ENCODE measurements at regions not wholly inside any gene's neighbourhood (a gene's known extent, or its start where the extent isn't known, plus 50 kb on each side); places are given as distances from the start of the nearest gene placed in this dataset.

GRCh38 chr12:74227846-74228545 lies 309.6 kb upstream of the ATXN7L3B start:
- H3K79me2 ChIP-seq (ENCODE audit: control insufficient read depth in 1 of 2, insufficient read depth in 2 of 2, low read length in 2 of 2): no peaks in the 10 kb centered on the region
- H2BK15ac ChIP-seq (ENCODE audit: low read length): no peak overlapping the region
- H3K4ac ChIP-seq (replicated peaks; ENCODE audit: insufficient read length, low read depth, low read length): no peak overlapping the region
- no peaks in the 10 kb centered on the region for H3K36me3 ChIP-seq (ENCODE audit: control insufficient read depth in 2 of 4, insufficient read depth in 4 of 4, low read length in 3 of 4)
- H4K91ac ChIP-seq (replicated peaks; ENCODE audit: insufficient read length, low read length): no peak overlapping the region
- no peak overlapping the region for H3K9ac ChIP-seq (replicated peaks in 1 of 4; ENCODE audit: extremely low read depth in 1 of 4, low read depth in 3 of 4, low read length in 3 of 4)
- no peaks in the 10 kb centered on the region for H3K79me1 ChIP-seq (ENCODE audit: low read depth, low read length)
- no peak overlapping the region for H2BK20ac ChIP-seq (ENCODE audit: low read length)
- H3K4me3 ChIP-seq (ENCODE audit: extremely low read depth in 1 of 4, insufficient read depth in 2 of 4, low read depth in 3 of 4, low read length in 4 of 4): no peak overlapping the region
- H3K23ac ChIP-seq (ENCODE audit: insufficient read length): no peak overlapping the region
- no peak overlapping the region for H2AK5ac ChIP-seq (ENCODE audit: low read depth, low read length)
- no peaks in the 10 kb centered on the region for H3K27me3 ChIP-seq (replicated peaks in 1 of 4; ENCODE audit: control insufficient read depth in 3 of 4, extremely low read depth in 1 of 4, insufficient read depth in 3 of 4, low read length in 3 of 4)
- no peak overlapping the region for H4K8ac ChIP-seq (ENCODE audit: extremely low read depth, insufficient read depth, low read length)
- H2AFZ ChIP-seq (ENCODE audit: low read length): no peak overlapping the region
- WGBS, 2 experiments (ENCODE audit: extremely low coverage in 1 of 2, insufficient coverage in 1 of 2, insufficient read length in 1 of 2, insufficient replicate concordance in 2 of 2, low coverage in 1 of 2, low lambda C conversion rate in 2 of 2, missing lambda C conversion rate in 1 of 2): 92% methylated on average over 3 of the region's 3 CpGs; no CpG with 5 or more reads in 1 of the 2 experiments
- no peaks in the 10 kb centered on the region for H3K9me3 ChIP-seq (ENCODE audit: insufficient read depth in 2 of 2, low read depth in 1 of 2, low read length in 1 of 2)
- H3K4me2 ChIP-seq (ENCODE audit: insufficient read depth in 1 of 2, low read depth in 2 of 2, low read length in 2 of 2): no peak overlapping the region
- TF ChIP-seq GABPA (IDR thresholded peaks at IDR 0.05; ENCODE audit: borderline replicate concordance, insufficient read depth, low read length) (no peak), HDAC2 (IDR thresholded peaks at IDR 0.05; ENCODE audit: borderline replicate concordance in 1 of 2, low read depth in 2 of 2, low read length in 2 of 2) (no peak), JUND (IDR thresholded peaks at IDR 0.05; ENCODE audit: low read length) (no peak), SIN3A (conservative IDR thresholded peaks at IDR 0.05 in 1 of 2, IDR thresholded peaks at IDR 0.05 in 1 of 2; ENCODE audit: low read depth in 1 of 2, low read length in 2 of 2) (no peak), NANOG (IDR thresholded peaks at IDR 0.05; ENCODE audit: insufficient read depth, low read depth, low read length, poor library complexity, severe bottlenecking) (no peak), YY1 (IDR thresholded peaks at IDR 0.05; ENCODE audit: low read depth, low read length) (no peak), CREB1 (IDR thresholded peaks at IDR 0.05) (no peak), ATF2 (IDR thresholded peaks at IDR 0.05; ENCODE audit: low read length) (no peak), CBX5 (IDR thresholded peaks at IDR 0.05; ENCODE audit: low read depth, low read length) (no peak), ATF3 (IDR thresholded peaks at IDR 0.05; ENCODE audit: insufficient read depth, low read depth, low read length) (no peak), HDAC6 (IDR thresholded peaks at IDR 0.05; ENCODE audit: low read depth, low read length) (no peak)
- no peaks in the 10 kb centered on the region for H3K23me2 ChIP-seq (ENCODE audit: low read depth, low read length)
- no peak overlapping the region for H2BK5ac ChIP-seq (ENCODE audit: low read depth, low read length)
- DNase-seq (ENCODE audit: low read depth in 1 of 2, low spot score in 2 of 2): no peak
- ChIA-PET CTCF (ENCODE audit: partially characterized antibody) (no interaction called here), POLR2A (ENCODE audit: partially characterized antibody) (no interaction called here)
- FAIRE-seq: no peak
- H4K20me1 ChIP-seq (replicated peaks in 1 of 2; ENCODE audit: control insufficient read depth in 1 of 2, insufficient read depth in 2 of 2, low read length in 2 of 2): no peaks in the 10 kb centered on the region
- no peak overlapping the region for H2BK12ac ChIP-seq (ENCODE audit: low read depth, low read length)
- no peak overlapping the region for H3K56ac ChIP-seq (replicated peaks; ENCODE audit: insufficient read length, low read depth, low read length)
- no peak overlapping the region for H2BK120ac ChIP-seq (replicated peaks; ENCODE audit: low read depth, low read length)
- H3K18ac ChIP-seq (ENCODE audit: extremely low read depth, low read length): no peak overlapping the region
- no peaks in the 10 kb centered on the region for H3K4me1 ChIP-seq (replicated peaks in 1 of 4; ENCODE audit: control insufficient read depth in 3 of 4, insufficient read depth in 4 of 4, low read length in 3 of 4)
- H3K14ac ChIP-seq (ENCODE audit: insufficient read length): no peak overlapping the region
- H3K27ac ChIP-seq (ENCODE audit: low read depth, low read length): no peak overlapping the region
- no peak overlapping the region for H4K5ac ChIP-seq (ENCODE audit: insufficient read length, low read depth, low read length)

Data from H1 (cell line).